ENCODE measurements at regions not wholly inside any gene's neighbourhood (a gene's known extent, or its start where the extent isn't known, plus 50 kb on each side); places are given as distances from the start of the nearest gene placed in this dataset.

DNA sequence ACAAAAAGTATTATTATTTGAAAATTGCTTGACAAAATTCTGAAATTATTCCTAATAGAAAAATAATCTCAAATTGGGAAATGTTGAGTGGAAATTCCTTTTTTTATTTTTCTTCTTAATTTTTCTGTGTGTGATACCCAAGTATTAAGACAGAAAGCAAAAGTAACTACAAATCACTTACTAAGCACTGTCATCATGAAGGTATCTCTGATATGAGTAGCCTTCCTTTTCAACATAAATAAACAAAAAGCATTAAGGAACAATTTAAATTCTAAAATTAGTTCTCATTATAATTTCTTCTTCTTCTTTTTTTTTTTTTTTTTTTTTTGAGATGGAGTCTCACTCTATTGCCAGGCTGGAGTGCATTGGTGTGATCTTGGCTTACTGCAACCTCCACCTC is 174.2 kb upstream of the RBMS1 start:
- in situ Hi-C loops (cut with HindIII; ENCODE audit: low pct_unique_long_range_greater_than_20kb, low sequenced_read_pairs) = no loop called here
- no peak for TF ChIP-seq SIN3A (IDR thresholded peaks at IDR 0.05; ENCODE audit: borderline replicate concordance, insufficient read depth, low read depth, low read length)
- TF ChIP-seq, protein P1, sequence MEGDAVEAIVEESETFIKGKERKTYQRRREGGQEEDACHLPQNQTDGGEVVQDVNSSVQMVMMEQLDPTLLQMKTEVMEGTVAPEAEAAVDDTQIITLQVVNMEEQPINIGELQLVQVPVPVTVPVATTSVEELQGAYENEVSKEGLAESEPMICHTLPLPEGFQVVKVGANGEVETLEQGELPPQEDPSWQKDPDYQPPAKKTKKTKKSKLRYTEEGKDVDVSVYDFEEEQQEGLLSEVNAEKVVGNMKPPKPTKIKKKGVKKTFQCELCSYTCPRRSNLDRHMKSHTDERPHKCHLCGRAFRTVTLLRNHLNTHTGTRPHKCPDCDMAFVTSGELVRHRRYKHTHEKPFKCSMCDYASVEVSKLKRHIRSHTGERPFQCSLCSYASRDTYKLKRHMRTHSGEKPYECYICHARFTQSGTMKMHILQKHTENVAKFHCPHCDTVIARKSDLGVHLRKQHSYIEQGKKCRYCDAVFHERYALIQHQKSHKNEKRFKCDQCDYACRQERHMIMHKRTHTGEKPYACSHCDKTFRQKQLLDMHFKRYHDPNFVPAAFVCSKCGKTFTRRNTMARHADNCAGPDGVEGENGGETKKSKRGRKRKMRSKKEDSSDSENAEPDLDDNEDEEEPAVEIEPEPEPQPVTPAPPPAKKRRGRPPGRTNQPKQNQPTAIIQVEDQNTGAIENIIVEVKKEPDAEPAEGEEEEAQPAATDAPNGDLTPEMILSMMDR (IDR thresholded peaks at IDR 0.05) = no peak
- TF ChIP-seq, protein P2, sequence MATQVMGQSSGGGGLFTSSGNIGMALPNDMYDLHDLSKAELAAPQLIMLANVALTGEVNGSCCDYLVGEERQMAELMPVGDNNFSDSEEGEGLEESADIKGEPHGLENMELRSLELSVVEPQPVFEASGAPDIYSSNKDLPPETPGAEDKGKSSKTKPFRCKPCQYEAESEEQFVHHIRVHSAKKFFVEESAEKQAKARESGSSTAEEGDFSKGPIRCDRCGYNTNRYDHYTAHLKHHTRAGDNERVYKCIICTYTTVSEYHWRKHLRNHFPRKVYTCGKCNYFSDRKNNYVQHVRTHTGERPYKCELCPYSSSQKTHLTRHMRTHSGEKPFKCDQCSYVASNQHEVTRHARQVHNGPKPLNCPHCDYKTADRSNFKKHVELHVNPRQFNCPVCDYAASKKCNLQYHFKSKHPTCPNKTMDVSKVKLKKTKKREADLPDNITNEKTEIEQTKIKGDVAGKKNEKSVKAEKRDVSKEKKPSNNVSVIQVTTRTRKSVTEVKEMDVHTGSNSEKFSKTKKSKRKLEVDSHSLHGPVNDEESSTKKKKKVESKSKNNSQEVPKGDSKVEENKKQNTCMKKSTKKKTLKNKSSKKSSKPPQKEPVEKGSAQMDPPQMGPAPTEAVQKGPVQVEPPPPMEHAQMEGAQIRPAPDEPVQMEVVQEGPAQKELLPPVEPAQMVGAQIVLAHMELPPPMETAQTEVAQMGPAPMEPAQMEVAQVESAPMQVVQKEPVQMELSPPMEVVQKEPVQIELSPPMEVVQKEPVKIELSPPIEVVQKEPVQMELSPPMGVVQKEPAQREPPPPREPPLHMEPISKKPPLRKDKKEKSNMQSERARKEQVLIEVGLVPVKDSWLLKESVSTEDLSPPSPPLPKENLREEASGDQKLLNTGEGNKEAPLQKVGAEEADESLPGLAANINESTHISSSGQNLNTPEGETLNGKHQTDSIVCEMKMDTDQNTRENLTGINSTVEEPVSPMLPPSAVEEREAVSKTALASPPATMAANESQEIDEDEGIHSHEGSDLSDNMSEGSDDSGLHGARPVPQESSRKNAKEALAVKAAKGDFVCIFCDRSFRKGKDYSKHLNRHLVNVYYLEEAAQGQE (IDR thresholded peaks at IDR 0.05; ENCODE audit: insufficient read depth in 1 of 2, low read depth in 2 of 2, low read length in 1 of 2) = no peak
- no peak for TF ChIP-seq POLR2AphosphoS5 (IDR thresholded peaks at IDR 0.05; ENCODE audit: low read depth, low read length)
- TF ChIP-seq TCF7L2 (IDR thresholded peaks at IDR 0.05; ENCODE audit: low read depth, low read length) = no peak
- Histone ChIP-seq H3K4me3 (ENCODE audit: low read depth in 2 of 2, low read length in 2 of 2) (no peak overlapping the region), H3K9me3 (ENCODE audit: control insufficient read depth, insufficient read depth, low read depth, low read length) (no peaks in the 10 kb centered on the region), H3K36me3 (ENCODE audit: control insufficient read depth, insufficient read depth, low read length) (no peaks in the 10 kb centered on the region), H3K4me1 (ENCODE audit: control insufficient read depth, insufficient read depth, low read length) (peaks cover 6% of the 10 kb centered on the region), H3K27me3 (ENCODE audit: control insufficient read depth, insufficient read depth, low read length) (no peaks in the 10 kb centered on the region), H3K27ac (ENCODE audit: low read length) (no peak overlapping the region)
- intact Hi-C loops (cut with micrococcal nuclease; ENCODE audit: unreplicated experiment) = no loop called here
- ATAC-seq (no peak), DNase-seq (ENCODE audit: low read depth, low spot score) (no peak)
- no TSS peak for BruUV-seq (replicated peaks)
- POLR2A ChIA-PET = no interaction called here
- CTCF ChIA-PET = no interaction called here

GRCh38 chr2:160670618-160671017 is 177.0 kb upstream of the RBMS1 start:
- CTCF ChIA-PET = no interaction called here

More at GRCh38 chr2:160670618-160671017, 177.0 kb upstream of the RBMS1 start:
- H3K36me3 ChIP-seq (ENCODE audit: control insufficient read depth, insufficient read depth, low read length) = no peaks in the 10 kb centered on the region
- in situ Hi-C loops (cut with HindIII; ENCODE audit: low pct_unique_long_range_greater_than_20kb, low sequenced_read_pairs) = no loop called here
- intact Hi-C loops (cut with micrococcal nuclease; ENCODE audit: unreplicated experiment) = no loop called here
- ATAC-seq (no peak), DNase-seq (ENCODE audit: low read depth, low spot score) (no peak)
- no TSS peak for BruUV-seq (replicated peaks)
- H3K4me1 ChIP-seq (ENCODE audit: control insufficient read depth, insufficient read depth, low read length) = peaks cover 6% of the 10 kb centered on the region
- H3K27me3 ChIP-seq (ENCODE audit: control insufficient read depth, insufficient read depth, low read length) = no peaks in the 10 kb centered on the region
- TF ChIP-seq, protein P2 (IDR thresholded peaks at IDR 0.05; ENCODE audit: insufficient read depth in 1 of 2, low read depth in 2 of 2, low read length in 1 of 2) = no peak
- TF ChIP-seq SIN3A (IDR thresholded peaks at IDR 0.05; ENCODE audit: borderline replicate concordance, insufficient read depth, low read depth, low read length) (no peak), POLR2AphosphoS5 (IDR thresholded peaks at IDR 0.05; ENCODE audit: low read depth, low read length) (no peak), TCF7L2 (IDR thresholded peaks at IDR 0.05; ENCODE audit: low read depth, low read length) (no peak)
- TF ChIP-seq, protein P1 (IDR thresholded peaks at IDR 0.05) = no peak
- no peak overlapping the region for H3K4me3 ChIP-seq (ENCODE audit: low read depth in 2 of 2, low read length in 2 of 2)
- no peak overlapping the region for H3K27ac ChIP-seq (ENCODE audit: low read length)
- POLR2A ChIA-PET = no interaction called here
- peaks cover 10% of the 10 kb centered on the region; the same call in 1 of the 2 replicates for H3K9me3 ChIP-seq (ENCODE audit: control insufficient read depth, insufficient read depth, low read depth, low read length)

All from Panc1 (cell line).